Ovary (tissue), 3 donors: ENCODE measurements at regions not wholly inside any gene's neighbourhood (a gene's known extent, or its start where the extent isn't known, plus 50 kb on each side); places are given as distances from the start of the nearest gene placed in this dataset.

Source experiments
- POLR2A ChIP-seq: fragments of 450-650 bp; IDR thresholded peaks from one replicate; pipeline ENCODE4 v1.6.1; 2017; ENCODE audit warnings: antibody characterized with exemption, mild to moderate bottlenecking, moderate library complexity
- TF ChIP-seq, protein P1 (sequence below), 3 donors: fragments of 450-650 bp in 2 of 3; fragments of 200-600 bp in 1 of 3; IDR thresholded peaks; one replicate each; pipeline versions ENCODE4 v1.5.1 to v1.8.0; 2016 to 2022; ENCODE audit warnings: antibody characterized with exemption in 3 of 3, mild to moderate bottlenecking in 1 of 3
- donor health status: DM: no; HTN: no; CAD: no.

DNA sequence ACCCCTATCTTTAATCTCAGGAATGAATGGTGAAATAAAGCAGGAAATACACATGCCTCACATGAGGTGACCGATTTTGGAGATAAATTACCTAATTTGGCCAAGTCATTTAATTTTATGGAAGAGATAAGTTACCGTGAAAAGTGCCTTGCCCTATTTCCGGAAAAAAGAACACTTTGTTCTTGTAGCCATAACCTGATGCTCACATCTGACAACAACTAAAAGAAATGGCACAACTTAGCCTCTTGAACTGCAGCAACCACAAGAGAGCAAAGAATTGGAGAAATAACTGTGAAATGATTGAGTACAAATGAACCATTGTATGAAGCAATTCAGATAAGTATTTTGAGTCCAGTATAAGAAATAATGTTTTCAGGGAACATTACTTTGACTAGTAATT is 628.1 kb upstream of the TYRP1 start:
- TF ChIP-seq, protein P1, sequence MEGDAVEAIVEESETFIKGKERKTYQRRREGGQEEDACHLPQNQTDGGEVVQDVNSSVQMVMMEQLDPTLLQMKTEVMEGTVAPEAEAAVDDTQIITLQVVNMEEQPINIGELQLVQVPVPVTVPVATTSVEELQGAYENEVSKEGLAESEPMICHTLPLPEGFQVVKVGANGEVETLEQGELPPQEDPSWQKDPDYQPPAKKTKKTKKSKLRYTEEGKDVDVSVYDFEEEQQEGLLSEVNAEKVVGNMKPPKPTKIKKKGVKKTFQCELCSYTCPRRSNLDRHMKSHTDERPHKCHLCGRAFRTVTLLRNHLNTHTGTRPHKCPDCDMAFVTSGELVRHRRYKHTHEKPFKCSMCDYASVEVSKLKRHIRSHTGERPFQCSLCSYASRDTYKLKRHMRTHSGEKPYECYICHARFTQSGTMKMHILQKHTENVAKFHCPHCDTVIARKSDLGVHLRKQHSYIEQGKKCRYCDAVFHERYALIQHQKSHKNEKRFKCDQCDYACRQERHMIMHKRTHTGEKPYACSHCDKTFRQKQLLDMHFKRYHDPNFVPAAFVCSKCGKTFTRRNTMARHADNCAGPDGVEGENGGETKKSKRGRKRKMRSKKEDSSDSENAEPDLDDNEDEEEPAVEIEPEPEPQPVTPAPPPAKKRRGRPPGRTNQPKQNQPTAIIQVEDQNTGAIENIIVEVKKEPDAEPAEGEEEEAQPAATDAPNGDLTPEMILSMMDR (IDR thresholded peaks at IDR 0.05), result no peak
- no peak for TF ChIP-seq POLR2A
